ENCODE measurements at regions not wholly inside any gene's neighbourhood (a gene's known extent, or its start where the extent isn't known, plus 50 kb on each side); places are given as distances from the start of the nearest gene placed in this dataset.

- no peaks in the 10 kb centered on the region for H3K27me3 Mint-ChIP-seq
- no peaks in the 10 kb centered on the region for H3K36me3 Mint-ChIP-seq (ENCODE audit: low read depth)
- DNase-seq (no peak), ATAC-seq (no peak)
- H3K4me3 Mint-ChIP-seq: no peak overlapping the region
- H3K9me3 Mint-ChIP-seq: no peaks in the 10 kb centered on the region
- no peaks in the 10 kb centered on the region for H3K4me1 Mint-ChIP-seq
- H3K27ac Mint-ChIP-seq: no peak overlapping the region
Observed at GRCh38 chr1:189429610-189430009, 1048.1 kb downstream of the BRINP3 start.

GRCh38 chr1:189431447-189431846, 1046.2 kb downstream of the BRINP3 start:
- no peaks in the 10 kb centered on the region for H3K4me1 Mint-ChIP-seq
- no peak for ATAC-seq
- no peak overlapping the region for H3K4me3 Mint-ChIP-seq
- H3K36me3 Mint-ChIP-seq (ENCODE audit: low read depth): no peaks in the 10 kb centered on the region
- no peak for DNase-seq
- peaks cover 3% of the 10 kb centered on the region for H3K9me3 Mint-ChIP-seq
- H3K27me3 Mint-ChIP-seq: no peaks in the 10 kb centered on the region
- H3K27ac Mint-ChIP-seq: no peak overlapping the region

- H3K36me3 Mint-ChIP-seq (ENCODE audit: low read depth): no peaks in the 10 kb centered on the region
- ATAC-seq: no peak
- no peak for DNase-seq
Observed at GRCh38 chr1:189432753-189433152, 1044.9 kb downstream of the BRINP3 start.

GRCh38 chr1:189434461-189434860, 1043.2 kb downstream of the BRINP3 start:
- no peaks in the 10 kb centered on the region for H3K27me3 Mint-ChIP-seq

More at GRCh38 chr1:189432753-189433152, 1044.9 kb downstream of the BRINP3 start:
- Mint-ChIP-seq H3K27ac (no peak overlapping the region), H3K9me3 (peaks cover 4% of the 10 kb centered on the region), H3K4me1 (no peaks in the 10 kb centered on the region), H3K4me3 (no peak overlapping the region), H3K27me3 (no peaks in the 10 kb centered on the region)

DNA sequence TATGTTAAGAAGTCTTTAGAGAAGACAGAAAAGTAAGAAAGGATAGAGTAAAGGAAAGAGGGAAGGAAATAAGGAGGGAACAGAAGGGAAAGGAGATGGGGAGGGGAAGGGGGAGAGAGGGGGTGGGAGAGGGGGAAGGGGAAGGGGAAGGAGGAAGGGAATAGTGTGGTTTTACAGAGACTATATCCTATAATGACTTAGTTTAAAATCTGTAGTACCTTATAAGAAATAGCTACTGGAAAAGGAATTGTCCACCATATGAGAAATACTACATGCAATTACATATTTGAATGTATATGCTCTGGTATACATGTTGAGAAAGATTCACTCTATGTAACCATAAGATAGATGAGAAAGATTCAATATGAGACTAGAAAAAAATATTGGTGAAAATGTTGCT, 1042.3 kb downstream of the BRINP3 start:
- Mint-ChIP-seq H3K9me3 (peaks cover 4% of the 10 kb centered on the region), H3K27ac (no peak overlapping the region), H3K4me3 (no peak overlapping the region), H3K27me3 (no peaks in the 10 kb centered on the region), H3K36me3 (ENCODE audit: low read depth) (no peaks in the 10 kb centered on the region), H3K4me1 (no peaks in the 10 kb centered on the region)
- ATAC-seq: no peak
- no peak for DNase-seq

More at GRCh38 chr1:189434461-189434860, 1043.2 kb downstream of the BRINP3 start:
- ATAC-seq (no peak), DNase-seq (no peak)
- no peaks in the 10 kb centered on the region for H3K36me3 Mint-ChIP-seq (ENCODE audit: low read depth)
- no peak overlapping the region for H3K27ac Mint-ChIP-seq
- H3K4me3 Mint-ChIP-seq: no peak overlapping the region
- H3K9me3 Mint-ChIP-seq: peaks cover 4% of the 10 kb centered on the region
- no peaks in the 10 kb centered on the region for H3K4me1 Mint-ChIP-seq

DNA sequence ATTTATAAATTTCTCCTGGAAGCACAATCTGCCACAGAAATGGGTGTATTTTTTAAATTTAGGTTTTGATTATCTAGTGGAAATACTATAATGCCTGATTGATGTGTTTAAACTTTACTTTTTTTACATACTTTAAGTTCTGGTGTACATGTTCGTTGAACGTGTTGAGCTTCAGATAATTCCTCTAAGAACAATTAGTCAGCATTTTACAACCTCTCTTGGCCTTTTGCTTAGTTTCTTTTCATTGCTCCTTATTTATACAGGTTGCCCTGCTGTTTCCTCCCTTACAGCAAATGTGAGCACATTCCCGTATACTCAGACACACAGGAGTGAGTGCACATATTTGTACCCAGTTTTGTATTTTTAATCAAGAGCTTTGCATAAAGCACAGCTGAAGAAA, 1038.9 kb downstream of the BRINP3 start:
- ATAC-seq: no peak

GRCh38 chr1:189463166-189463565, 1014.5 kb downstream of the BRINP3 start:
- Mint-ChIP-seq H3K9me3 (peaks cover 18% of the 10 kb centered on the region), H3K4me3 (no peak overlapping the region), H3K36me3 (ENCODE audit: low read depth) (no peaks in the 10 kb centered on the region), H3K4me1 (no peaks in the 10 kb centered on the region), H3K27ac (no peak overlapping the region), H3K27me3 (no peaks in the 10 kb centered on the region)
- no peak for DNase-seq
- no peak for ATAC-seq

More for the DNA sequence above, 1038.9 kb downstream of the BRINP3 start:
- H3K36me3 Mint-ChIP-seq (ENCODE audit: low read depth): no peaks in the 10 kb centered on the region
- H3K9me3 Mint-ChIP-seq: peaks cover 12% of the 10 kb centered on the region
- H3K4me3 Mint-ChIP-seq: no peak overlapping the region
- no peak for DNase-seq
- no peaks in the 10 kb centered on the region for H3K4me1 Mint-ChIP-seq
- H3K27me3 Mint-ChIP-seq: no peaks in the 10 kb centered on the region
- no peak overlapping the region for H3K27ac Mint-ChIP-seq

- Mint-ChIP-seq H3K4me1 (no peaks in the 10 kb centered on the region), H3K27me3 (no peaks in the 10 kb centered on the region)
Observed at GRCh38 chr1:189496768-189497167, 980.9 kb downstream of the BRINP3 start.

DNA sequence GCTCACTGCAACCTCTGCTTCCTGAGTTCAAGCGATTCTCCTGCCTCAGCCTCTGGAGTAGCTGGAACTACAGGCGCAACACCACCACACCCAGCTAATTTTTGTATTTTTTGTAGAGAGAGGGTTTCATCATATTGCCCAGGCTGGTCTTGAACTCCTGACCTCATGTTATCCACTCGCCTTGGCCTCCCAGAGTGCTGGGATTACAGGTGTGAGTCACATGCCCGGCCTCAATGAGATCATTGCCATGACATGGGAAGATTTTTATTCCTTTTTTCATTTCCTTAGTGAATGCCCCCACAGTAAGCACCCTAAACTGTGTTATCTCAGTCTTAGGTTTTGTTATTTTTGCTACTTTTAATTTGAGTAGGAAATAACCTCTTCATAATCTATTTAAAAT, 977.9 kb downstream of the BRINP3 start:
- peaks cover 9% of the 10 kb centered on the region for H3K9me3 Mint-ChIP-seq
- no peaks in the 10 kb centered on the region for H3K27me3 Mint-ChIP-seq
- no peaks in the 10 kb centered on the region for H3K36me3 Mint-ChIP-seq (ENCODE audit: low read depth)
- ATAC-seq (no peak), DNase-seq (no peak)
- no peak overlapping the region for H3K27ac Mint-ChIP-seq
- no peak overlapping the region for H3K4me3 Mint-ChIP-seq
- H3K4me1 Mint-ChIP-seq: no peaks in the 10 kb centered on the region

More at GRCh38 chr1:189496768-189497167, 980.9 kb downstream of the BRINP3 start:
- Mint-ChIP-seq H3K36me3 (ENCODE audit: low read depth) (no peaks in the 10 kb centered on the region), H3K4me3 (no peak overlapping the region), H3K27ac (no peak overlapping the region), H3K9me3 (peaks cover 9% of the 10 kb centered on the region)
- ATAC-seq (no peak), DNase-seq (no peak)

- Mint-ChIP-seq H3K27ac (no peak overlapping the region), H3K27me3 (no peaks in the 10 kb centered on the region), H3K9me3 (peaks cover 9% of the 10 kb centered on the region), H3K4me3 (no peak overlapping the region), H3K36me3 (ENCODE audit: low read depth) (no peaks in the 10 kb centered on the region), H3K4me1 (no peaks in the 10 kb centered on the region)
- DNase-seq (no peak), ATAC-seq (no peak)
Observed at GRCh38 chr1:189500778-189501177, 976.9 kb downstream of the BRINP3 start.

- Mint-ChIP-seq H3K4me1 (no peaks in the 10 kb centered on the region), H3K27me3 (no peaks in the 10 kb centered on the region), H3K27ac (no peak overlapping the region), H3K36me3 (ENCODE audit: low read depth) (no peaks in the 10 kb centered on the region), H3K9me3 (peaks cover 29% of the 10 kb centered on the region), H3K4me3 (no peak overlapping the region)
- ATAC-seq: no peak
- no peak for DNase-seq
Observed at GRCh38 chr1:189510827-189511226, 966.8 kb downstream of the BRINP3 start.

DNA sequence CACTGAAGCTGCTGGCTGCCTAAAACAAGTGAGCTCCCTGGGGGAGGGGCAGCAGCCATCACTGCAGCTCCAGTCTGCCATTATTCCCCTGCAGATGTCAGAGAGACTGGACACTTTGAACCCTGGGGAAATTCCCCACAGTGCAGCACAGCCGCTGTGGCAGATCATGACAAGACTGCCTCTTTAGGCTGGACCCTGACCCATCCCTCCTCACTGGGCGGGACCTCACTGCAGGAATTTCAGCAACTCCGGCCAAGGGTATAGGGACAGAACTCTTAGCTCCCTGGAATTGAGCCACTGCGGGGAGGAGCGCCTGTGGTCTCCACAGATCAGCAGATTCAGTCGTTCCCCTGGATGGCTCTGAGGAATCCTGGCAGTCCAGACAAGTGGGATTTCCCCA, 964.6 kb downstream of the BRINP3 start:
- ATAC-seq (no peak), DNase-seq (no peak)
- H3K4me1 Mint-ChIP-seq: no peaks in the 10 kb centered on the region
- H3K27me3 Mint-ChIP-seq: no peaks in the 10 kb centered on the region
- H3K9me3 Mint-ChIP-seq: peaks cover 26% of the 10 kb centered on the region
- H3K27ac Mint-ChIP-seq: no peak overlapping the region
- no peaks in the 10 kb centered on the region for H3K36me3 Mint-ChIP-seq (ENCODE audit: low read depth)
- H3K4me3 Mint-ChIP-seq: no peak overlapping the region

DNA sequence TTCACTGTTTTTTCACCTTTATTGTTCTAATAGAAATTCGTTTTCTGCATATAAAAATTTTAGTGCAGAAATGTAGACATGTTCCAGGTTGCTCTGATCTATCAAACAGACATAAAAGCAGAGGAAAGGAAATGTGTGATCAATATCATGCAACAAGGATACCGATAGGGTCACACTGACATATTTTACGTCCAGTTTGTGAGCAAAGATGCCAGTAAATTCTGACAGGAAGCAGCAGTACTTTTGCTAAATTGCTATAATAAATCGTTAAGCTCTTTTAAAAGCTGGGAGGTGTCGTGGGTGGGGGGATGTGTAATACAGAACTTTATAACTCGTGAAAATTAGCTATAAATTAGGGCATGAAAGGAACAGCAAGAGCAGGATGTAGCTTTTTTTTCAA, 955.2 kb downstream of the BRINP3 start:
- DNase-seq: no peak
- Mint-ChIP-seq H3K27me3 (no peaks in the 10 kb centered on the region), H3K4me1 (no peaks in the 10 kb centered on the region), H3K4me3 (no peak overlapping the region), H3K27ac (no peak overlapping the region), H3K36me3 (ENCODE audit: low read depth) (no peaks in the 10 kb centered on the region), H3K9me3 (peaks cover 11% of the 10 kb centered on the region)
- ATAC-seq: no peak

DNA sequence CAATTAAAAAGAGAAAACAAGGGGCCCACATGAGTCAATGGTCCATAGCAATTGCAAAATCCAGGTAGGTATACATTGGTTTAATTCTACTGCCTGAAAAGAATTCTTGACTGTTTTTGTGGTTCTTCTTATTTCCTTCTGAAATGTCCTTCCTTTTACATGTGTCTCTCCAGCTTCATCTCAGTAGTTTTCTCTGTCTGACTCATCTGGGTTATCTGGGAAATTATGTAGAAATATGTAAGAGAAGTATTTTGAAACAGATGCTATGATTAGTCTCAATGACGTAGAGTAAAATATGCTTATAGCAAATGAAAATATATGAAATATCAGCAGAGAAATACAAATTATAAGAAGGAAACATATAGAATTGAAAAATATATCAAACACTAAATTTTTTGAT, 953.2 kb downstream of the BRINP3 start:
- no peak for DNase-seq
- Mint-ChIP-seq H3K9me3 (peaks cover 11% of the 10 kb centered on the region), H3K4me3 (no peak overlapping the region), H3K27ac (no peak overlapping the region), H3K36me3 (ENCODE audit: low read depth) (no peaks in the 10 kb centered on the region), H3K27me3 (no peaks in the 10 kb centered on the region), H3K4me1 (no peaks in the 10 kb centered on the region)
- no peak for ATAC-seq

GRCh38 chr1:189530162-189530561, 947.5 kb downstream of the BRINP3 start:
- H3K4me1 Mint-ChIP-seq: no peaks in the 10 kb centered on the region
- H3K4me3 Mint-ChIP-seq: no peak overlapping the region

DNA sequence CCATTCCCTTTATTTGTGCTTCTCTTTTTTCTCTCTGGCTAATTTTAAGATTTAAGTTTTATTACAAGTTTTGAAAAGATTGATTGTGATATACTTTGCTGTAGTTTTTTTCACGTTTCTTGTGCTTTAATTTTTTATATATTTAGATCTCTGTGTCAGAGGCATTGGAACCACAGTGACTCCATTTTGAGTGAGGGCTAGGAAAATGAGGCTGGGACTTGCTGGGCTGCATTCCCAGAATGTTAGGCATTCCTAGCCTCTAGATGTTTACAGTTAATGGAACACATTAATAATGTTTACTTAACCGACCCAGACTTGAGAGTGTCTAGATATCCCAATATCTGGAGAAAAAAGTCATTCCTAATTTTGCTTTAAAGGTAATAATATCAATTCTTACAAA, 939.4 kb downstream of the BRINP3 start:
- Mint-ChIP-seq H3K4me1 (no peaks in the 10 kb centered on the region), H3K4me3 (no peak overlapping the region)
- ATAC-seq: no peak

More at GRCh38 chr1:189530162-189530561, 947.5 kb downstream of the BRINP3 start:
- no peaks in the 10 kb centered on the region for H3K36me3 Mint-ChIP-seq (ENCODE audit: low read depth)
- H3K27me3 Mint-ChIP-seq: no peaks in the 10 kb centered on the region
- DNase-seq (no peak), ATAC-seq (no peak)
- H3K9me3 Mint-ChIP-seq: peaks cover 12% of the 10 kb centered on the region
- no peak overlapping the region for H3K27ac Mint-ChIP-seq

More for the DNA sequence above, 939.4 kb downstream of the BRINP3 start:
- Mint-ChIP-seq H3K27me3 (no peaks in the 10 kb centered on the region), H3K9me3 (peaks cover 18% of the 10 kb centered on the region), H3K27ac (no peak overlapping the region), H3K36me3 (ENCODE audit: low read depth) (no peaks in the 10 kb centered on the region)
- no peak for DNase-seq

All from activated naive CD8-positive, alpha-beta T cell treated with anti-CD3 and anti-CD28 coated beads, Interleukin-2, amount 50 U/mL, for 24 hours (primary cell).